Activated T-helper 1 cell treated with anti-CD3 and anti-CD28 coated beads, Interleukin-12 subunit alpha, Interleukin-12 subunit beta, Interleukin-2, Interleukin-4 antibody, amounts not matched to agents 30 ng/mL and 10 ng/mL and 1 ng/mL, durations not matched to agents 14 hours and 24 hours and 36 hours (primary cell): ENCODE measurements at regions not wholly inside any gene's neighbourhood (a gene's known extent, or its start where the extent isn't known, plus 50 kb on each side); places are given as distances from the start of the nearest gene placed in this dataset.
A peak's percentile ranks its signal among the peaks of the same experiment; 100 is the strongest.
"Not testable (repeated sequence)": the region's sequence is repeated elsewhere in the genome, so short reads cannot be mapped to it uniquely, and the experiment has no call there.

ENCODE experiments used
- DNase-seq: peaks from one replicate; pipeline ENCODE4 v3.0.0; 2021; ENCODE audit warnings: low spot score
- H3K27ac Mint-ChIP-seq: one replicate; pipeline ENCODE4 v1.8.0; 2021; ENCODE audit warnings: mild to moderate bottlenecking, mixed read lengths
- H3K27me3 Mint-ChIP-seq: one replicate; pipeline ENCODE4 v1.8.0; 2022; ENCODE audit warnings: mild to moderate bottlenecking, moderate library complexity, mixed read lengths; ENCODE audit not compliant: insufficient read depth
- H3K36me3 Mint-ChIP-seq: one replicate; pipeline ENCODE4 v1.8.0; 2021; ENCODE audit warnings: low read depth, mixed read lengths
- H3K4me1 Mint-ChIP-seq: one replicate; pipeline ENCODE4 v1.8.0; 2021; ENCODE audit warnings: low read depth, mixed read lengths
- H3K4me3 Mint-ChIP-seq: one replicate; pipeline ENCODE4 v1.8.0; 2021; ENCODE audit warnings: mild to moderate bottlenecking, moderate library complexity, mixed read lengths
- H3K9me3 Mint-ChIP-seq: one replicate; pipeline ENCODE4 v1.8.0; 2021; ENCODE audit warnings: mixed read lengths
- intact Hi-C: fragments of 100-400 bp; cut with micrococcal nuclease; formaldehyde crosslinking; loops from one replicate; pipeline ENCODE4 v1.15.1; 2024

GRCh38 chr6:27791182-27791943 is 120.8 kb downstream of the OR2B2 start:
- Mint-ChIP-seq H3K4me3 (peak overlapping the region; percentile 86), H3K4me1 (peaks cover 42% of the 10 kb centered on the region), H3K27ac (peak overlapping the region; percentile 83), H3K9me3 (no peaks in the 10 kb centered on the region), H3K36me3 (no peaks in the 10 kb centered on the region), H3K27me3 (peaks cover 24% of the 10 kb centered on the region)
- intact Hi-C loops = no loop called here
- no peak for DNase-seq

- H3K4me3 Mint-ChIP-seq, intact Hi-C loops: not testable (repeated sequence)
Observed at GRCh38 chr6:27788376-27788775, 123.8 kb downstream of the OR2B2 start.

GRCh38 chr6:27786048-27786447 is 126.1 kb downstream of the OR2B2 start:
- intact Hi-C loops = no loop called here
- no peak for DNase-seq
- H3K27ac Mint-ChIP-seq = no peak overlapping the region

More at GRCh38 chr6:27788376-27788775, 123.8 kb downstream of the OR2B2 start:
- H3K9me3 Mint-ChIP-seq, DNase-seq, H3K36me3 Mint-ChIP-seq, H3K27ac Mint-ChIP-seq: not testable (repeated sequence)
- Mint-ChIP-seq H3K27me3 (peaks cover 19% of the 10 kb centered on the region), H3K4me1 (peaks cover 22% of the 10 kb centered on the region)

GRCh38 chr6:27785294-27785693 is 126.9 kb downstream of the OR2B2 start:
- Mint-ChIP-seq H3K4me3 (no peak overlapping the region), H3K27ac (no peak overlapping the region), H3K9me3 (no peaks in the 10 kb centered on the region), H3K36me3 (no peaks in the 10 kb centered on the region), H3K4me1 (no peaks in the 10 kb centered on the region), H3K27me3 (peaks cover 21% of the 10 kb centered on the region)
- intact Hi-C loops = no loop called here
- no peak for DNase-seq

More at GRCh38 chr6:27786048-27786447, 126.1 kb downstream of the OR2B2 start:
- Mint-ChIP-seq H3K36me3 (no peaks in the 10 kb centered on the region), H3K4me1 (peaks cover under 1% of the 10 kb centered on the region), H3K9me3 (no peaks in the 10 kb centered on the region), H3K27me3 (peaks cover 17% of the 10 kb centered on the region), H3K4me3 (no peak overlapping the region)

- Mint-ChIP-seq H3K27ac (no peak overlapping the region), H3K4me3 (no peak overlapping the region), H3K36me3 (no peaks in the 10 kb centered on the region), H3K27me3 (peaks cover 18% of the 10 kb centered on the region), H3K9me3 (no peaks in the 10 kb centered on the region), H3K4me1 (no peaks in the 10 kb centered on the region)
- DNase-seq = no peak
- intact Hi-C loops = no loop called here
Observed at GRCh38 chr6:27782748-27783147, 129.4 kb downstream of the OR2B2 start.

GRCh38 chr6:27778625-27779417 is 133.4 kb downstream of the OR2B2 start:
- Mint-ChIP-seq H3K4me1 (no peaks in the 10 kb centered on the region), H3K27me3 (peaks cover 36% of the 10 kb centered on the region), H3K9me3 (no peaks in the 10 kb centered on the region), H3K4me3 (no peak overlapping the region), H3K27ac (no peak overlapping the region), H3K36me3 (no peaks in the 10 kb centered on the region)
- intact Hi-C loops = no loop called here
- DNase-seq = no peak

GRCh38 chr6:27777614-27778355 is 134.4 kb downstream of the OR2B2 start:
- intact Hi-C loops = no loop called here
- no peak for DNase-seq
- H3K4me1 Mint-ChIP-seq = peaks cover 3% of the 10 kb centered on the region
- no peak overlapping the region for H3K4me3 Mint-ChIP-seq
- H3K27ac Mint-ChIP-seq = no peak overlapping the region
- no peaks in the 10 kb centered on the region for H3K9me3 Mint-ChIP-seq
- H3K36me3 Mint-ChIP-seq = no peaks in the 10 kb centered on the region
- peaks cover 36% of the 10 kb centered on the region for H3K27me3 Mint-ChIP-seq

GRCh38 chr6:27777126-27777525 is 135.1 kb downstream of the OR2B2 start:
- no peak overlapping the region for H3K4me3 Mint-ChIP-seq
- intact Hi-C loops = no loop called here

GRCh38 chr6:27776504-27776903 is 135.7 kb downstream of the OR2B2 start:
- H3K9me3 Mint-ChIP-seq = no peaks in the 10 kb centered on the region
- no peak overlapping the region for H3K4me3 Mint-ChIP-seq
- intact Hi-C loops = no loop called here
- DNase-seq = no peak
- H3K4me1 Mint-ChIP-seq = peaks cover 14% of the 10 kb centered on the region
- H3K36me3 Mint-ChIP-seq = no peaks in the 10 kb centered on the region
- peaks cover 36% of the 10 kb centered on the region for H3K27me3 Mint-ChIP-seq
- no peak overlapping the region for H3K27ac Mint-ChIP-seq

More at GRCh38 chr6:27777126-27777525, 135.1 kb downstream of the OR2B2 start:
- DNase-seq = no peak
- peaks cover 10% of the 10 kb centered on the region for H3K4me1 Mint-ChIP-seq
- no peak overlapping the region for H3K27ac Mint-ChIP-seq
- peaks cover 36% of the 10 kb centered on the region for H3K27me3 Mint-ChIP-seq
- no peaks in the 10 kb centered on the region for H3K9me3 Mint-ChIP-seq
- H3K36me3 Mint-ChIP-seq = no peaks in the 10 kb centered on the region

- DNase-seq = no peak
- H3K36me3 Mint-ChIP-seq = no peaks in the 10 kb centered on the region
- H3K9me3 Mint-ChIP-seq = no peaks in the 10 kb centered on the region
- peaks cover 38% of the 10 kb centered on the region for H3K27me3 Mint-ChIP-seq
- intact Hi-C loops = no loop called here
- peaks cover 19% of the 10 kb centered on the region for H3K4me1 Mint-ChIP-seq
- no peak overlapping the region for H3K27ac Mint-ChIP-seq
- no peak overlapping the region for H3K4me3 Mint-ChIP-seq
Observed at GRCh38 chr6:27775796-27776184, 136.4 kb downstream of the OR2B2 start.

GRCh38 chr6:27775138-27775795 is 136.9 kb downstream of the OR2B2 start:
- Mint-ChIP-seq H3K27me3 (peaks cover 37% of the 10 kb centered on the region), H3K4me1 (peaks cover 19% of the 10 kb centered on the region)
- H3K27ac Mint-ChIP-seq, H3K36me3 Mint-ChIP-seq, intact Hi-C loops, DNase-seq, H3K9me3 Mint-ChIP-seq, H3K4me3 Mint-ChIP-seq: not testable (repeated sequence)

- H3K4me3 Mint-ChIP-seq, DNase-seq, intact Hi-C loops, H3K36me3 Mint-ChIP-seq, H3K9me3 Mint-ChIP-seq: not testable (repeated sequence)
- Mint-ChIP-seq H3K4me1 (peaks cover 19% of the 10 kb centered on the region), H3K27me3 (peaks cover 33% of the 10 kb centered on the region), H3K27ac (peak overlapping the region; percentile 25)
Observed at GRCh38 chr6:27774264-27774600, 138.0 kb downstream of the OR2B2 start.
